ENCODE measurements at regions not wholly inside any gene's neighbourhood (a gene's known extent, or its start where the extent isn't known, plus 50 kb on each side); places are given as distances from the start of the nearest gene placed in this dataset.

GRCh38 chr22:27231266-27231665 is 570.3 kb downstream of the MN1 start:
- Histone ChIP-seq H3K79me2 (ENCODE audit: control insufficient read depth, insufficient read depth, low read length) (no peaks in the 10 kb centered on the region), H2AFZ (ENCODE audit: insufficient read depth, low read depth, low read length, poor library complexity, severe bottlenecking) (no peak overlapping the region), H4K20me1 (ENCODE audit: control insufficient read depth, insufficient read depth, low read length, poor library complexity, severe bottlenecking) (no peaks in the 10 kb centered on the region), H3K36me3 (replicated peaks in 1 of 2; ENCODE audit: control extremely low read depth in 1 of 2, control insufficient read depth in 1 of 2, extremely low read depth in 1 of 2, insufficient read depth in 2 of 2, low read length in 1 of 2) (no peaks in the 10 kb centered on the region), H3K4me1 (ENCODE audit: control insufficient read depth in 2 of 2, insufficient read depth in 2 of 2, low read length in 2 of 2) (no peaks in the 10 kb centered on the region), H3K4me2 (replicated peaks; ENCODE audit: low read depth, low read length, poor library complexity, severe bottlenecking) (no peak overlapping the region), H3K4me3 (ENCODE audit: control extremely low read depth in 1 of 5, extremely low read depth in 1 of 5, insufficient read depth in 1 of 5, low read depth in 2 of 5, low read length in 4 of 5) (no peak overlapping the region), H3K9me3 (ENCODE audit: control extremely low read depth in 1 of 3, control insufficient read depth in 2 of 3, insufficient read depth in 1 of 3, low read length in 2 of 3) (peaks cover 0 to 5% (median 0%) of the 10 kb centered on the region in 3 donors), H3K27ac (ENCODE audit: low read length in 2 of 2) (no peak overlapping the region), H3K9ac (ENCODE audit: low read length) (no peak overlapping the region), H3K27me3 (replicated peaks in 1 of 4; ENCODE audit: control extremely low read depth in 1 of 4, control insufficient read depth in 3 of 4, insufficient read depth in 4 of 4, low read length in 3 of 4) (no peaks in the 10 kb centered on the region)
- ATAC-seq (ENCODE audit: low read depth) (no peak), DNase-seq (no peak)
- no peak overlapping the region for H3K27ac Mint-ChIP-seq
- H3K9me3 Mint-ChIP-seq (ENCODE audit: insufficient read depth): peaks cover 2% of the 10 kb centered on the region
- intact Hi-C loops (cut with micrococcal nuclease): no loop called here
- ChIA-PET CTCF (no interaction called here), POLR2A (no interaction called here)
- 90% methylated on average over 5 of the region's 5 CpGs for whole genome bisulfite sequencing (ENCODE audit: insufficient coverage)
- no peak overlapping the region for H3K4me3 Mint-ChIP-seq
- no peaks in the 10 kb centered on the region for H3K27me3 Mint-ChIP-seq
- TF ChIP-seq EZH2 (IDR thresholded peaks at IDR 0.05; ENCODE audit: borderline replicate concordance, insufficient read depth, low read depth, low read length, poor library complexity, severe bottlenecking) (no peak), CTCF (IDR thresholded peaks at IDR 0.05) (no peak)
- no peaks in the 10 kb centered on the region for H3K4me1 Mint-ChIP-seq

GRCh38 chr22:27232077-27232476 is 569.5 kb downstream of the MN1 start:
- intact Hi-C loops (cut with micrococcal nuclease): no loop called here
- H3K27ac Mint-ChIP-seq: no peak overlapping the region
- POLR2A ChIA-PET: no interaction called here

More at GRCh38 chr22:27232077-27232476, 569.5 kb downstream of the MN1 start:
- H3K9ac ChIP-seq (ENCODE audit: low read length): no peak overlapping the region
- H3K4me3 Mint-ChIP-seq: no peak overlapping the region
- no peak overlapping the region for H3K4me3 ChIP-seq (ENCODE audit: control extremely low read depth in 1 of 5, extremely low read depth in 1 of 5, insufficient read depth in 1 of 5, low read depth in 2 of 5, low read length in 4 of 5)
- no peak overlapping the region for H2AFZ ChIP-seq (ENCODE audit: insufficient read depth, low read depth, low read length, poor library complexity, severe bottlenecking)
- no peaks in the 10 kb centered on the region for H3K4me1 ChIP-seq (ENCODE audit: control insufficient read depth in 2 of 2, insufficient read depth in 2 of 2, low read length in 2 of 2)
- CTCF ChIA-PET: no interaction called here
- H3K9me3 Mint-ChIP-seq (ENCODE audit: insufficient read depth): peaks cover 2% of the 10 kb centered on the region
- DNase-seq (no peak), ATAC-seq (ENCODE audit: low read depth) (no peak)
- no peaks in the 10 kb centered on the region for H3K4me1 Mint-ChIP-seq
- H3K36me3 ChIP-seq (replicated peaks in 1 of 2; ENCODE audit: control extremely low read depth in 1 of 2, control insufficient read depth in 1 of 2, extremely low read depth in 1 of 2, insufficient read depth in 2 of 2, low read length in 1 of 2): no peaks in the 10 kb centered on the region
- peaks cover 0 to 5% (median 0%) of the 10 kb centered on the region in 3 donors for H3K9me3 ChIP-seq (ENCODE audit: control extremely low read depth in 1 of 3, control insufficient read depth in 2 of 3, insufficient read depth in 1 of 3, low read length in 2 of 3)
- 100% methylated on average over 2 of the region's 8 CpGs for WGBS (ENCODE audit: insufficient coverage)
- H4K20me1 ChIP-seq (ENCODE audit: control insufficient read depth, insufficient read depth, low read length, poor library complexity, severe bottlenecking): no peaks in the 10 kb centered on the region
- H3K27me3 ChIP-seq (replicated peaks in 1 of 4; ENCODE audit: control extremely low read depth in 1 of 4, control insufficient read depth in 3 of 4, insufficient read depth in 4 of 4, low read length in 3 of 4): no peaks in the 10 kb centered on the region
- no peaks in the 10 kb centered on the region for H3K79me2 ChIP-seq (ENCODE audit: control insufficient read depth, insufficient read depth, low read length)
- no peak for TF ChIP-seq CTCF (IDR thresholded peaks at IDR 0.05)
- no peak for TF ChIP-seq EZH2 (IDR thresholded peaks at IDR 0.05; ENCODE audit: borderline replicate concordance, insufficient read depth, low read depth, low read length, poor library complexity, severe bottlenecking)
- no peak overlapping the region for H3K4me2 ChIP-seq (replicated peaks; ENCODE audit: low read depth, low read length, poor library complexity, severe bottlenecking)
- no peak overlapping the region for H3K27ac ChIP-seq (ENCODE audit: low read length in 2 of 2)
- H3K27me3 Mint-ChIP-seq: peaks cover 2% of the 10 kb centered on the region
